ENCODE measurements at regions not wholly inside any gene's neighbourhood (a gene's known extent, or its start where the extent isn't known, plus 50 kb on each side); places are given as distances from the start of the nearest gene placed in this dataset.

- TF ChIP-seq, protein P1, sequence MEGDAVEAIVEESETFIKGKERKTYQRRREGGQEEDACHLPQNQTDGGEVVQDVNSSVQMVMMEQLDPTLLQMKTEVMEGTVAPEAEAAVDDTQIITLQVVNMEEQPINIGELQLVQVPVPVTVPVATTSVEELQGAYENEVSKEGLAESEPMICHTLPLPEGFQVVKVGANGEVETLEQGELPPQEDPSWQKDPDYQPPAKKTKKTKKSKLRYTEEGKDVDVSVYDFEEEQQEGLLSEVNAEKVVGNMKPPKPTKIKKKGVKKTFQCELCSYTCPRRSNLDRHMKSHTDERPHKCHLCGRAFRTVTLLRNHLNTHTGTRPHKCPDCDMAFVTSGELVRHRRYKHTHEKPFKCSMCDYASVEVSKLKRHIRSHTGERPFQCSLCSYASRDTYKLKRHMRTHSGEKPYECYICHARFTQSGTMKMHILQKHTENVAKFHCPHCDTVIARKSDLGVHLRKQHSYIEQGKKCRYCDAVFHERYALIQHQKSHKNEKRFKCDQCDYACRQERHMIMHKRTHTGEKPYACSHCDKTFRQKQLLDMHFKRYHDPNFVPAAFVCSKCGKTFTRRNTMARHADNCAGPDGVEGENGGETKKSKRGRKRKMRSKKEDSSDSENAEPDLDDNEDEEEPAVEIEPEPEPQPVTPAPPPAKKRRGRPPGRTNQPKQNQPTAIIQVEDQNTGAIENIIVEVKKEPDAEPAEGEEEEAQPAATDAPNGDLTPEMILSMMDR (IDR thresholded peaks at IDR 0.05), result no peak
- TF ChIP-seq POLR2A (IDR thresholded peaks at IDR 0.05), result no peak
These were observed 90.7 kb downstream of the COL6A6 start for GRCh38 chr3:130607553-130608154.

Data from heart left ventricle (tissue), 13 donors.